ENCODE measurements at regions not wholly inside any gene's neighbourhood (a gene's known extent, or its start where the extent isn't known, plus 50 kb on each side); places are given as distances from the start of the nearest gene placed in this dataset.

GRCh38 chr7:85310301-85310700 lies 123.4 kb upstream of the SEMA3D start:
- 93% methylated on average over 1 of the region's 1 CpG for WGBS
- TF ChIP-seq POLR2AphosphoS5 (IDR thresholded peaks at IDR 0.05): no peak
- no peak for TF ChIP-seq CTCF (IDR thresholded peaks at IDR 0.05)
- TF ChIP-seq EP300 (IDR thresholded peaks at IDR 0.05): no peak
- TF ChIP-seq POLR2A (IDR thresholded peaks at IDR 0.05; ENCODE audit: low read depth): no peak

GRCh38 chr7:85306115-85306514 lies 119.3 kb upstream of the SEMA3D start:
- Histone ChIP-seq H3K27me3 (no peaks in the 10 kb centered on the region), H3K9me3 (no peaks in the 10 kb centered on the region), H3K27ac (replicated peaks in 1 of 4) (no peak overlapping the region), H3K4me1 (no peaks in the 10 kb centered on the region), H3K4me3 (no peak overlapping the region), H3K36me3 (no peaks in the 10 kb centered on the region)
- 74% methylated on average over 2 of the region's 2 CpGs for WGBS
- no peak for DNase-seq (ENCODE audit: extremely low spot score)
- TF ChIP-seq POLR2A (IDR thresholded peaks at IDR 0.05; ENCODE audit: low read depth) (no peak), CTCF (IDR thresholded peaks at IDR 0.05) (no peak), POLR2AphosphoS5 (IDR thresholded peaks at IDR 0.05) (no peak)
- intact Hi-C loops (cut with DNase I): no loop called here

More at GRCh38 chr7:85310301-85310700, 123.4 kb upstream of the SEMA3D start:
- H3K27ac ChIP-seq (replicated peaks in 1 of 4): no peak overlapping the region
- intact Hi-C loops (cut with DNase I): no loop called here
- no peak overlapping the region for H3K4me3 ChIP-seq
- no peaks in the 10 kb centered on the region for H3K4me1 ChIP-seq
- H3K36me3 ChIP-seq: no peaks in the 10 kb centered on the region
- DNase-seq (ENCODE audit: extremely low spot score): no peak
- no peaks in the 10 kb centered on the region for H3K9me3 ChIP-seq
- H3K27me3 ChIP-seq: no peaks in the 10 kb centered on the region

DNA sequence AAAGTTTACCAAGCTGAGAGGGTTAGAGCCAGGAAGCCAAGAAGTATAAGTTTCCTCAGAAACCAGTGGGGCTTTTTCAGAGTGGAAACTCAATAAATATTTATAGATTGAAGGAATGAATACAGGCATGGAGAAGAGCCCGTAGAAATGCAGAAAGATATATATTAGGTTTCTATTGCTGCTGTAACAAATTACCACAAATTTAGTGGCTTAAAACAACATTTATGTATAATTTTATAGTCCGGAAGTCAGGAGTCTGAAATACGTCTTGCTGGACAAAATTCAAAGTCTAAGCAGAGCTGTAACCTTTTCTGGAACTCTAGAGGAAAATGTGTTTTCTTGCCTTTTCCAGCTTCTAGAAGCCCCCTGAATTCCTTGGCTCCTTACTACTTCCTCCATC lies 107.3 kb upstream of the SEMA3D start:
- intact Hi-C loops (cut with DNase I): no loop called here
- Histone ChIP-seq H3K27ac (replicated peaks in 1 of 4) (no peak overlapping the region), H3K4me1 (no peaks in the 10 kb centered on the region), H3K36me3 (no peaks in the 10 kb centered on the region), H3K4me3 (no peak overlapping the region), H3K27me3 (no peaks in the 10 kb centered on the region), H3K9me3 (no peaks in the 10 kb centered on the region)
- no peak for DNase-seq (ENCODE audit: extremely low spot score)
- TF ChIP-seq POLR2AphosphoS5 (IDR thresholded peaks at IDR 0.05): no peak
- TF ChIP-seq POLR2A (IDR thresholded peaks at IDR 0.05; ENCODE audit: low read depth): no peak
- TF ChIP-seq CTCF (IDR thresholded peaks at IDR 0.05): no peak
- no peak for TF ChIP-seq EP300 (IDR thresholded peaks at IDR 0.05)
- 77% methylated on average over 3 of the region's 3 CpGs for WGBS

- intact Hi-C loops (cut with DNase I): no loop called here
- no peak for DNase-seq (ENCODE audit: extremely low spot score)
- Histone ChIP-seq H3K27me3 (no peaks in the 10 kb centered on the region), H3K27ac (replicated peaks in 1 of 4) (no peak overlapping the region), H3K9me3 (no peaks in the 10 kb centered on the region), H3K36me3 (no peaks in the 10 kb centered on the region), H3K4me3 (no peak overlapping the region), H3K4me1 (no peaks in the 10 kb centered on the region)
- TF ChIP-seq POLR2AphosphoS5 (IDR thresholded peaks at IDR 0.05) (no peak), POLR2A (IDR thresholded peaks at IDR 0.05; ENCODE audit: low read depth) (no peak), EP300 (IDR thresholded peaks at IDR 0.05) (no peak), CTCF (IDR thresholded peaks at IDR 0.05) (no peak)
Measured at GRCh38 chr7:85292908-85293576, 106.2 kb upstream of the SEMA3D start.

DNA sequence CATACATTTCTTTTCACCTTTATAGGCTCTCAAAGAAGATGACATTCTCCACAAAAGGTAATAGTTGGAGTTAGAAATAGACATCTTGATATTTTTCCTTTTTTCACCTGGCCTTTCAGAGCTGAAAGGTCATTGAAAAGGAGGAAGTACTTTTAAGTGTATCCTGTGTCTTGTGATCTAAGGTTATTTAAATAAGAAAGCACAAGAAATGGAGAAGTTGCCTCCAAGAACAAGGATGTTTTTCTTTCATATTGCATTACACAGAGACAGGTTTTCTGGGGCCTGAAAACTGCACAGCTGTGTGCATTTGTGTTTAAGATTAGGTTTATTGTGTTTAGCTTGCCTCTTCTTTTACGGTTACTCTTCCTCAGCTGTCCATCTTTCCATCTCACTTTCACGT lies 103.4 kb upstream of the SEMA3D start:
- Histone ChIP-seq H3K27me3 (no peaks in the 10 kb centered on the region), H3K36me3 (no peaks in the 10 kb centered on the region), H3K4me3 (no peak overlapping the region), H3K9me3 (no peaks in the 10 kb centered on the region), H3K27ac (replicated peaks in 1 of 4) (no peak overlapping the region), H3K4me1 (no peaks in the 10 kb centered on the region)
- DNase-seq (ENCODE audit: extremely low spot score): no peak
- TF ChIP-seq CTCF (IDR thresholded peaks at IDR 0.05) (no peak), POLR2AphosphoS5 (IDR thresholded peaks at IDR 0.05) (no peak), POLR2A (IDR thresholded peaks at IDR 0.05; ENCODE audit: low read depth) (no peak), EP300 (IDR thresholded peaks at IDR 0.05) (no peak)
- intact Hi-C loops (cut with DNase I): no loop called here
- 77% methylated on average over 2 of the region's 2 CpGs for WGBS

All from esophagus muscularis mucosa (tissue), 4 donors.